HG03378 (cell line): ENCODE measurements at regions not wholly inside any gene's neighbourhood (a gene's known extent, or its start where the extent isn't known, plus 50 kb on each side); places are given as distances from the start of the nearest gene placed in this dataset.
"Not testable (repeated sequence)": the region's sequence is repeated elsewhere in the genome, so short reads cannot be mapped to it uniquely, and the experiment has no call there.

Experiments used
- ATAC-seq: cut with Tn5 transposase; IDR thresholded peaks from one replicate; pipeline ENCODE4 v1.9.1; 2021; ENCODE audit warnings: mild to moderate bottlenecking, moderate library complexity; ENCODE audit not compliant: unreplicated experiment

- ATAC-seq: no peak
Measured at GRCh38 chr2:221999717-222000116, 299.1 kb downstream of the PAX3 start.

DNA sequence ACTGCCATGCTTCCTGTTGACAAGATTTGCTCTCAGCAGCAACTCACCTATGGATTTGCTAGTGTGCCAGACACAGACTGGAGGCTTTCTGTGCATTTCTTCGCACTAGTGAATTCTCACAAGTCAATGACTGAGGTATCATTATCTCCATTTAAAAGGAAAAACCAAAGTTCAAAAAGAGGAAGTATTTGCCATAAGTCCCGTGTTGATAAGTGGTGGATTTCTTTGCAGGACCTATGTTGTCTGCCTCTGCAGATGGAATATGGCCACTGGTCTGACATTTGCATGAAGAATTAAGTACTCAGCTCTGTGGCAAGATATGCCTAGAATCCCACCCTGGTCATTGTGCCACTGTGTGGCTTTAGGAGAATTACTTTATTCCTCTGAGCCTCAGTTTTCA is 299.6 kb downstream of the PAX3 start:
- ATAC-seq: no peak

- no peak for ATAC-seq
Measured at GRCh38 chr2:221997683-221998082, 301.1 kb downstream of the PAX3 start.

- ATAC-seq: no peak
Measured at GRCh38 chr2:221997100-221997499, 301.7 kb downstream of the PAX3 start.

GRCh38 chr2:221994926-221995325 is 303.9 kb downstream of the PAX3 start:
- no peak for ATAC-seq

- not testable (repeated sequence) for ATAC-seq
Measured at GRCh38 chr2:221984376-221984775, 314.4 kb downstream of the PAX3 start.

DNA sequence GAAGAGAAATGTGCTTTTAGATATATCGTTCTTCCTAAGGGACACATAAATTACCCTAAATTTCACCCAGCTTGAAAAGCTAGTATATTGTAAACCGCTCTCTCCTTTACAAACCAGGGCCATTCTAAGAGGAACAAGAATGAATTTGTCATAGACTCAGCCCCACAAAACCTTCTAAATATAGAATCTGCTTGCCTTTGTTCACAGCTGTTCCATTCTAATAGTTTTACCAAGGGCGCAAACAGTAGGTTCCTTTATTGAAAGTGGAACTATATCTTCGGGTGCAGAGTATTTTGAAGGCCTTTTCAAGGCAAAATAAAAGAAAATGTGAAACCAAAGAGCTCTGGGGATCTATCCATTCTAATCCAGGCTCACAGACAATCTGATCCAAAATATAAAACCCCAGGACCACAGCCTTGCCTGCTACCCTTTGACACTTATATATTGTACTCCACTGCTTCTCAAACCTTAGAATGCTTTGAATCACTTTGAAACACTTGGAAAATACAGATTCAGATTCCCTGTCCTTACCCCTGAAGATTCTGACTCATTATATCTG is 316.8 kb downstream of the PAX3 start:
- ATAC-seq: no peak

DNA sequence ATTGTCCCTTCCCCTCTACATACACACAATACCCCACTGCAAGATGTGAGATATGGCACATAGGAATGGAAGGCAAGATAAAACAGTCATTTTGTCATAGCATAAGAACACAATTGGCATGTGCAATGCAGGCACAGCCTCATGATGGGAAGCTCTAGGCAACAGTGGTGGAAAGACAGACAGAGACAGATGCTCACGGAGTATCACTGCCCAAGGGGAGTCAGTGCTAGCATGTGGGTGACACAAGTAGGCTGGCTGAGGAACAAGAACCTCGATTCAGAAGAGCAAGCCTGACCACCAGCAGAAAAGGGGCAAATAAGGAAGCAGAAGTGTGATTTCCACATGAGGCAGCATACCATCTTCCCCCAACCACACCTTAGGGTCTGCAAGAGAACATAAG is 323.6 kb downstream of the PAX3 start:
- no peak for ATAC-seq

- no peak for ATAC-seq
Measured at GRCh38 chr2:221973902-221974301, 324.9 kb downstream of the PAX3 start.

GRCh38 chr2:221973502-221973901 is 325.3 kb downstream of the PAX3 start:
- no peak for ATAC-seq

GRCh38 chr2:221972813-221973478 is 325.9 kb downstream of the PAX3 start:
- no peak for ATAC-seq

DNA sequence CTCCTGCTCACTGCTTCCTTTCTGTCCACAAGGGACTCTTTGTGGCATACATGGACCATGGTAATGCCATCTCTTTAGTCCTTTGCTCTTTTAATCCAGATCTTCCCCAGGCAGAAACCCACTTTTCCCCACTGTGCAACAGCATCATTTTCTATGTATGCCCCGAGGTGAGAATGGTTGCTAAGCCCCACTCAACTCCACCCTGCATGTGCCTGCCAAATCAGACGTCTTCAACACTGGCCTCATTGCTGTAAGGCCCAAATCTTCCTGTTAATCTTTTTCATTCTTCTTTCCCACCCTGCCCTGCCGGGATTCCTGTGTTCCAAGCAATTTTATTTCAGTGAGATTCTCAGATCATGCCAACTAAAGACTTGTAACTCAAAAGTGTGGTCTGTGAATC is 328.4 kb downstream of the PAX3 start:
- no peak for ATAC-seq

DNA sequence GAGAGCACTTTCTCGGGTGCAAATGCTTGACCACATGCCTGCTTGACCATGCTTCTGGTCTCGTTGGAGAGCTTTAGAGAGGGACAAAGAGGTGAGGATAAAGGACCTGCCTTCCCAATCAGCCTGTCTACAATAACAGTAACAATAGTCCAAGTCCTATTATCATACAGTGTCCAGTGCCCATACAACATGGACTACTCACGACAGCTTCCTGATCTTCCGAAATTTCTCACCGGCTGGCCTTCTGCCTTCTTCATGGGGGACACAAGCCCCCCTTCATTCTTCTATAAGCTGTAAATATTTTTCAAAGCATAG is 329.0 kb downstream of the PAX3 start:
- no peak for ATAC-seq

GRCh38 chr2:221969087-221969829 is 329.5 kb downstream of the PAX3 start:
- ATAC-seq: no peak

DNA sequence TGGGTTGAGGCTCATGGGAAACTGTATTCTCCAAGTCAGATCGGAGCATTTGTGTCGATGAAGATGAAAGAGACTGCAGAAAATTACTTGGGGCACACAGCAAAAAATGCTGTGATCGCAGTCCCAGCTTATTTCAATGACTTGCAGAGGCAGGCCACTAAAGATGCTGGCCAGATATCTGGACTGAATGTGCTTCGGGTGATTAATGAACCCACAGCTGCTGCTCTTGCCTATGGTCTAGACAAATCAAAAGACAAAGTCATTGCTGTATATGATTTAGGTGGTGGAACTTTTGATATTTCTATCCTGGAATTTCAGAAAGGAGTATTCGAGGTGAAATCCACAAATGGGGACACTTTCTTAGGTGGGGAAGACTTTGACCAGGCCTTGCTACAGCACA is 336.6 kb downstream of the PAX3 start:
- ATAC-seq: no peak

DNA sequence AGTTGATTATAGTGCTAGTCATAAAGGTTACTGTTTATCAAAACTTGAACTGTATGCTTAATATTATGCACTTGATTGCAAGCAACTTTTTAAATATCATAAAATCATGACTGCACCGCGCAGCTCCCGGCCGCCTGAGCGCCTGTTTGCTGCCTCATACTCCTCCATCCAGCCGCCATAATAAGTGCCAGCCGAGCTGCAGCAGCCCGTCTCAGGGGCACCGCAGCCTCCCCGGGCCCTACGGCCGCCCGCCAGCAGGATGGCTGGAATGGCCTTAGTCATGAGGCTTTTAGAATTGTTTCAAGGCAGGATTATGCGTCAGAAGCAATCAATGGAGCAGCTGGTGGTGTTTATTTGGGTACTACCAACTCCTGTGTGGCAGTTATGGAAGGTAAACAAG is 337.2 kb downstream of the PAX3 start:
- ATAC-seq: no peak

- ATAC-seq: no peak
Measured at GRCh38 chr2:221958224-221958623, 340.6 kb downstream of the PAX3 start.

DNA sequence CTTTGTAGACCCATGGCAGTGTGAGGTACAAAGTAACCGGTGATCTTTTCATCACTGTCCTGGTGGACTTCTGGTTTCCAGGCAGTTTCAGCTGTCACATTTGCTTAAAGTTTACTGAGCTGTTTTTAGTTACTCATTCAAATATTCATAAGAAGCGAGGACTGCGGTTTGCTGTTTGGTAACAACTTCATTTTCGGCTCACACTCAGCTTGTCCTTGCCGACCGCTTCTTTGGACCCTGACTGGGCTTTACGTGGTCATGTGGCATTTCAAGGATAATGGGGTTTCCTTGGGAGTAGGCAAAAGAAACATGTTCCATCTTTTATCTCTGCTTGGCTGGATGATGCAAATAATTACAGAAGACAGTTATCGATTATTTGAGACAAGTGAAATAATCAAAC is 350.7 kb downstream of the PAX3 start:
- no peak for ATAC-seq

- not testable (repeated sequence) for ATAC-seq
Measured at GRCh38 chr2:221944452-221944851, 354.3 kb downstream of the PAX3 start.

DNA sequence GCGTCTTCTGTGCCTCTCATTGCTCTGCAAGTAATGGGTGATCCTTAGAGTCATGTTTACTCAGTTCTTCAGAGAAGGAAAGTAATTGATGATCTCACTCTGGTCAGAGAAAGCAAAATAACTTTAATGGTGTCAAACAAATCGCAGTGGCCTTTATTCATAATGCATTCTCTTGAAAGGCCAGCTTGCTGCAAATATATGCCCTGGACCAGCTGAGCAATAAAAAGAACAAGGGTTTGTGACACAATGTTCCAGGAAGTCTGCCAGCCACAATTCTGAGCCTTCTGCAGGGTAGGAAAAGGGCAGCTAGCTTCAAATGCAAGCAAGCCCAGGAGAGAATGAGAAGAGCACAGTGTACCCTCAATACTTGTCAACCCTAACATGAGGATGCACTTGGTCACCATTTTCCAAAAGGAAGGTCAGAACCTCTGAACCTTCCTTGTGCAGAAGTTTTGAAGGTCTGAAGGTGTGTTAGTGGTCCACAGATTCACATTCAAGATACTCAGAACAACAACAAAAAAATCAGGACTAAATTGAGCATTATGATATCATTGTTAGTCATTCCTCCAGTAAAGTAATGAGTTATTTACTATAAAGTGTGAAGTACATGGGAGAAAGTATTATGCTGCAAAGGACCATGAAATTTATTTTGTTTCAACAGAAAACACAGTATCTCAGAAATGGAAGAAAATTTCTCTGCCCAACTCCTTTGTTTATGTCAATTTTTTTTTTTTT is 355.6 kb downstream of the PAX3 start:
- ATAC-seq: no peak

GRCh38 chr2:221931251-221931991 is 359.3 kb upstream of the EPHA4 start:
- ATAC-seq: no peak
